CD4-positive, alpha-beta T cell treated with Interleukin-17A for 1 hour (primary cell): ENCODE measurements at regions not wholly inside any gene's neighbourhood (a gene's known extent, or its start where the extent isn't known, plus 50 kb on each side); places are given as distances from the start of the nearest gene placed in this dataset.

Source experiments
- DNase-seq: peaks from one replicate; pipeline ENCODE4 v3.0.0-alpha.2; 2020

GRCh38 chr3:187979564-187979963 is 174.4 kb upstream of the LPP start:
- DNase-seq = peak; percentile 55

- no peak for DNase-seq
Measured at GRCh38 chr3:187980861-187981260, 173.1 kb upstream of the LPP start.

GRCh38 chr3:187982142-187982541 is 171.8 kb upstream of the LPP start:
- no peak for DNase-seq

- DNase-seq = no peak
Measured at GRCh38 chr3:187983484-187984124, 170.4 kb upstream of the LPP start.

DNA sequence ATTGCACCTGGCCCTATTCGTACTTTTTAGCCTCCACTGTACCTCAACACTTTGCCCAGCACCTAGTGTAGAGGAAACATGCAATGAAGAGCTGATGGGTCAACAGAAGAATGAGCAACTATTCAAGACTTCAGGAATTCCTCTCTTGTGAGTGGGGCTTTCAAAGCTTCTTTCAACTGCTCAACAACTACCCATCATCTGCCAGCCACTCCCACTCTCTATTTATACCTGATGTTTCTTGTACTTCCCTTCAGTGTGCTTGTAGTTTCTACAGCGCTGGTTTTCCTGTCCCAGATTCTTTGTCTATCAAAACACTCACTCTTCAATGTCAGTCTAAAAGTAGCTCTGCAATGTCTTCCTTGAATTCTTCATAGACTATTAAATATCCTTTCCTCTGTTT is 168.3 kb upstream of the LPP start:
- no peak for DNase-seq

DNA sequence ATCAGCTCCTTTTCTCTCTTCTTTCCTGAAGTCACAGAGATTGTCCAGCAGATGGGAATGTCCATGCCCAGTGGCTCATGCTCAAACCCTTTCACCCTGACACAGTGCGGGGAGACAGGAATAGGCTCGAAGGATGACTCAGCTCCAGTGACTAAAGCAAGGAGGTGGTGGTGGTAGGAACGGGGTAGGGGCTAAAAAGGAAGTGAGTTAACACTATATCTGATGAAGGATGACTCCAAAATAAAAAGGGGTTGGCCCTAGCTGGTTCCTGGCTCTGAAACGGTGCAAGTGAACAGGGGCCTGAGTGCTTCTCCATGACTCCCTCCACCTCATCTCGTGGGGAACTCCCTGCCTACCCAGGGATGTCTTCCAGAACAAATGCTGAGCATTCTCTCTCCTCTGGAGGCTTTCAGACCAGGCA is 167.4 kb upstream of the LPP start:
- peak; percentile 25 for DNase-seq

- no peak for DNase-seq
Measured at GRCh38 chr3:187987187-187987586, 166.8 kb upstream of the LPP start.

GRCh38 chr3:187987924-187988323 is 166.0 kb upstream of the LPP start:
- peak; percentile 66 for DNase-seq

- DNase-seq = no peak
Measured at GRCh38 chr3:187989575-187990153, 164.3 kb upstream of the LPP start.

- no peak for DNase-seq
Measured at GRCh38 chr3:187992609-187993008, 161.3 kb upstream of the LPP start.

DNA sequence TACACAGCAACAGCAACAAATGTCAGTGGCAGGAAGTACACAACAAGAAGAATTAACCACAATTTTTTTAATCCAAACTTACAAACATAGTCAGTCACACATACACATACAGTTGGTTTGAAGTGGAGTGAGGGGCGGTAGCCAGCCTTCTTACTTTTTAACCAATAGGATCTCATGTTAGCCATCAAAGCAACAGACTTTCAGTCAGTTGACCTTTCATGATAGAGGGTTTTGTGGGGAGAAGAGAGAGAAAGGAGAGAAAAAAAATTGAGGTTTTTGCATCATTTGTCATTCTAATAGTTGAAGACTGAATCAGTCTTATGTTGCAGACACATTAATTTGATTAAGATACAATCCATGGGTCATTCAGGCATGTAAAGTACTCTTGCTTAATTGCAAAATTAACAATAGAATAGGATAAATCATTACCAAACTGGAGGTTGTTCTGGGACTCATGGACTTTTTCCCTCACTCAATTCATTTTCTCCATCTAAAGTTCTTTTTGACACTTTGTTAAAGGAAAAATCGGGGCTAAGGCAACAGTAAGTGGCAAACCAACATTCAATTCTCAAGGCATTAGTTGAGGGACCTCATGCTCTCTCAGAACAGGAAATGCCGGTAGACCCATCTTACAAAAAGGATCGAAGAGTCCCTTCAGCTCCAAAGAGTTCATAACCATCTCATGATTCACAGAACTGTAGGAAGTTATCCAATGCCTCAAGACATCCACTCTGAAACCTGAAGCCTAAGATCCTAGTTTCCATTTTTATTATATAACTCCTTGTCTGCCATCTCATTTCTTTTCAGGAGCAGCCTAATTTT is 159.5 kb upstream of the LPP start:
- peak; percentile 76 for DNase-seq

DNA sequence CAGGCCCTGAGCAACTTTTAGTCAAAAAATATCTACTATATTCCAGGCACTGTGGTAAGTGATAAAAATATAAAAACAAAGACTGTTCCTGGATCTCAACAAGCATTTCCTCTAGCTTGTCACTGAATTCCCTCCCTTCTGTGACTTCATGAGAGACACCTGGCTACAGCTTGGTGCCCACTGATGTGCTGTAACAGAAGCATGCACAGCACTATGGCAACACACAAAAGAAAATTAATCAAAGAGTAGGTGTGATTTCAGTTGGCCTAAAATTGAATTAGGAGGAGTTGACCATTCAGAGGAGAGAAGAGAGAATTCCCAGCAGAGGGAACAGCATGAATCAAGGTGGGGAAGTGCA is 158.9 kb upstream of the LPP start:
- DNase-seq = no peak

DNA sequence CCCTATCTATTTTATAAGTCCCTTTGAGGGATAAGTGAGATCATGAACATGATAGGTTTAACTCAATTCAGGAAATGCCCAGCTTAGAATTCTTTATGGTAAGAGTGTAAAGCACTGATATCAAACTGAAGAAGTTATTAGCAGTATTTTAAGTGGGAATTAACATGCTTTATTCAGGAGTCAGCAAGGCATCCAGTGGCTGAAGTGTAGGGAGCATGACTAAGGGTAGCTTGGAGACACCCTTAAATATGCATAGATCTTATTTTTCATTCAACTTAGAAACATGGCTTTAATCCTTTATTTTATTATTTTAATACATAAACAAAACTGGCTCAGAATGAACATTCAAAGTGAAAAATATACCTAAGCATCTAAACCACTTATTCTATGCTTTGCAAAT is 158.3 kb upstream of the LPP start:
- no peak for DNase-seq

DNA sequence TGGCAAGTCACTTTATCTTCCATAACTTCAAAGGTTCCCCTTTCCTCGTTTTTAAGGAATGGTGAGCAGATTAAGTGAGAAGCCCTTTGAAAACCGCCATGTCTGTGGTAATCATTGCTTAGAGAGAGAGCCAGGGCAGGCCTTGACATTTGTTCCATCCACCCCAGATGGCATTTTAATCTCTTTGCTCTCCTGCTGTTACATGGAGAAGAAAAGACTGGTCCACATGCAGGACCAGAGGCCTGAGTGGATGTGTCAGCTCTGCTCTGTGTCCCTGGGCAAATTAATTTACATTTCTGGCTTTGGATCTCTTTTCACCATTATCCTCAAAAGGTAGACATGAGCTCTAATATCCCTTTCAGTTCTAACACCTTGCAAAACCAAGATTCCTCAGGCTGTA is 157.3 kb upstream of the LPP start:
- DNase-seq = no peak

DNA sequence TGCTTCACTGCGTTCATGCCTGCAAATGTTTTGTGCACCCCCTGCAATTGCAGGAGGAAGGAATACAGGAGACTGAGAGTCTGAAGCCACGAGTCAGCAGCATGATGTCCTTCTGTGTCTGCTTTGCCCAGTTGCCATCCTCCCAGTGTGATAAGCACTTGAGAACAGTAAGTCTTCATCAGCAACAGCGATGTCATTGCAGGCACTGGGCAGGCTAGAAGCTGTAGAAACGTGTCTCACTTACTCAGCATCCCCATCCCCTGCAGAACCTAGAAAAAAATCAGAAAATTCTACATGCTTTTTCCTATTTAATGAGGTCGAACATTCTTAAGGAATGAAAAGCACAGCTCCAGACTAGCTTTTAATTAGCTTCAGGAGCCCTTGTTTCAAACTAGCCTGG is 156.5 kb upstream of the LPP start:
- no peak for DNase-seq

- no peak for DNase-seq
Measured at GRCh38 chr3:187997946-187998561, 155.9 kb upstream of the LPP start.

DNA sequence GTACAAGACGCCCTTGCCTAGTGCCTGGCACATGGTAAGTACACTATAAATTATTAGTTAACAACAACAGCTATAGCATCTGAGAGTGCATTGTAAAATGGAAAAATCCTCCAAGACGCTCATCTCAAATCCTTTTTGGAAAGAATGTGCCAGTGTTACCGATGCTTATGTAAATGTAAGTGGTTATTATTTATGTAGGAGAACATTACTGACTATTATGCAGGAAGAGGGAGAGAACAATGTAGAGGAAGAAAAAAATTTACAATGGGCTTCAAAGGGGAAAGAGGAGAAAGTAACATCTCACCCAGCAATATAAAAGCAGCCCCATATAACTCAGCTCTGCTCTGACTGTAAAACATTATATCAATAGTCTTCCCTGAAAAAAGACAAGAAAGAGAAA is 155.3 kb upstream of the LPP start:
- DNase-seq = no peak

GRCh38 chr3:187999821-188000220 is 154.1 kb upstream of the LPP start:
- DNase-seq = peak; percentile 83

- peak; percentile 38 for DNase-seq
Measured at GRCh38 chr3:188000361-188000861, 153.5 kb upstream of the LPP start.

GRCh38 chr3:188001093-188001492 is 152.9 kb upstream of the LPP start:
- DNase-seq = no peak

DNA sequence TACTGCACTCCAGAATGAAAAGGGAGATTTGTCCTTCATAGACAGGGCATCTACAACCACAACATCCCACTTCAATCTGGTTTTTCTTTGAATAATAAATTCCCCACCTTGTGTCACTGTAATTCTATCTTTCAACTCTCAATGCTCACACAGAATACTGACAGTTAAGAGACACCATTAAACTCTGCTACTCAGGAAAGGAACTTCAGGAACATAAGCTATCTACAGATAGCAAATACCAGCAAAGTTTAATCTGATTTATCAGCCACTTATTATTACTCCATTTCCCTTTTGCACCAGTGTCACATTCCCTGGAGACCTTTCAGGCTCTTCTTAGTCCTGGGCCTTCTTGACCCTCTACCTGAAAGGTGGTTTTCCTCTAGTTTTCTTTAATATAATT is 152.0 kb upstream of the LPP start:
- DNase-seq = no peak

DNA sequence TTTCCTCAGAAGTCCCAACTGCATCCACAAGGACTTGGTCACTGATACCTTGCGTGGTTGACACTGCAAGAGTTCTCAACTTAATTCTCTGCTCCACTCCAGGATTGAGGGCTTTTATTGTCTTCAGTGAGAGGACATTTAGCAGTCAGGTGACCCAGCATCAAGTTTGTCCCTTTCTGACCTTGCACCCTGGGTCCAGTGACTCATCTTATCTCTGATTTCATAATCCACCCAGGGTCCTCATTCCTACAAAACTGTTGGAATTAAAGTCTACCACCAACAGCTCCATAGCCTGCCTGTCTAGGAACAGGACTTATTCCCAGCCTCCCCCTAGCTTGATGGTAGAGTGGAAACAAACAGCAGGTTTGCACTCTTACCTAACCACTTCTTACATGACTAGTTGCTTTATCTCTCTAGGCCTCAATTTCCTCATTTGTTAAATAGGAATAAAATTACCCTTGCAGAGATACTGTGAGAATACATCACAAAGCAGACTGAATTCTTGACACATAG is 151.3 kb upstream of the LPP start:
- DNase-seq = no peak
